HG03571 (cell line): ENCODE measurements at regions not wholly inside any gene's neighbourhood (a gene's known extent, or its start where the extent isn't known, plus 50 kb on each side); places are given as distances from the start of the nearest gene placed in this dataset.
A peak's percentile ranks its signal among the peaks of the same experiment; 100 is the strongest.

Experiments used
- ATAC-seq: cut with Tn5 transposase; IDR thresholded peaks from one replicate; pipeline ENCODE4 v1.9.1; 2021; ENCODE audit not compliant: unreplicated experiment

- no peak for ATAC-seq
Measured at GRCh38 chr7:25863005-25863728, 288.8 kb upstream of the NFE2L3 start.

DNA sequence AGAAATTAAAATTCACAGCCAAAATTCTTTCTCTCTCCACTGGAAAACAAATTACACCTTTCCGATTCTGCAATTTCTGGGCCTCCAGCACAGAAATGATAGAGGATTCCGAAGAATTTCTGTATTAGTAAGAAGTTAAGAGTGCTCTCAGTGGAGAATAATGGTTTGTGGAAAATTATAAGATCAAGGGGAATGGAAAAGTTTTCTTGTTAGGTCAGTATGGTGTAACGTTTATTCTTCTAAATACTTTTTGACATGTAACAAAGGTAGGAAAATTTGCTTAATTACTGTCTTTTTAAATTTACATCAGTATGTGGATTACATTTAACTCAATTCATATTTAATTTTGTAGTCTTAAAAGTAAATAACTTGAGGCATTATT is 288.3 kb upstream of the NFE2L3 start:
- no peak for ATAC-seq

DNA sequence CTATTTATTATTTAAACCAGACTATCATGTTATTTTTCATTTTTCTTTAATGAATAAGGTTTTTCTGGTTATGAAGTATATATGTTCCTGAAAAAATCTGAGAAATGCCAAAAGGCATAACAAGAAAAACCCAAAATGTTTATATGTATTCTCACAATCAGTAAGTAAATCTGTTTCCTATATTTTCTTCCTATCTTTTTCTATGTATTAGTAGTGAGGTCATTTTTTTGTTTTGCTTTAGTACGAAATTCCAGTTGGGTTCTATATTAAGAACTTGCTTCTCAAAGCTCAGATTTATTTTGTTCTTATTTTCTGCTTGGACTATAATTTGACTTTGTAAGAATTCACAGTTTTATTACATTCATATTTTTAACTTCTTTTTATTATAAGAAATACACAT is 287.5 kb upstream of the NFE2L3 start:
- ATAC-seq: no peak

DNA sequence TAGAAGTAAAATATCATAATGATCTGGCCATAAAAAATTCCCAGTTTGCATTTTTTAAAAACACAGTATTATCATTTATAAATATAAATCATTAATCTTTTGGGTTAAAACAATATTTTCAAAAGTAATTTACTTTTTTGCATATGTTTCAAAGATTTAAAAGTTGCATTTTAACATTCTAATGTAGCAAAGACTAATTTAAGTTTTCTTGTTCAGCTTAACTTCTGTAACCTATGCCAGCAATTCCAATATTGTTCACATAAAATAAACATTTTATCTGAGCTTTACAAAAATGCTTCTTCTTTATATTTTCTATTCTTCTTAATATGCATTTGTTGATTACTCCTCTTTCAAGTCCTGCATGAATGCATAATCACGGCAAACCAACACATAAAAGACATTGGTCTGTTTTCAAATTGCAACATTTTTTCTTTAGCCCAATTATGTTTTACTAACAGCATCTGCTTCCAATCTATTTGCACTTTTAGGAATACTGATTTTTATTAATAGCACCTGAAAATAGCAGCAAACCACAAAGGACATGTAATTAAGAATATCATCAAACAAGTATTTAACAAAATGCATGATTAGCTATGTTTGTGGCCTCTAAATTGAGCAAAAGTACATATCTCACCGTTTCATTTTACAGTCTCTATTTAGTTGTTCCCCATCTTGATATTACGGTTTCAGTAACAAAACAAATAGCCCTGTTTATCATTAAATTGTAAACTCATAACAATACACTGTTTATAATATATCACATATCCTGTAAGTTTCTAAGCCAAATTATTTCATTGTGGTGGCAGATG is 286.9 kb upstream of the NFE2L3 start:
- ATAC-seq: no peak

GRCh38 chr7:25868509-25868908 is 283.5 kb upstream of the NFE2L3 start:
- ATAC-seq: no peak

- ATAC-seq: no peak
Measured at GRCh38 chr7:25870574-25870973, 281.4 kb upstream of the NFE2L3 start.

DNA sequence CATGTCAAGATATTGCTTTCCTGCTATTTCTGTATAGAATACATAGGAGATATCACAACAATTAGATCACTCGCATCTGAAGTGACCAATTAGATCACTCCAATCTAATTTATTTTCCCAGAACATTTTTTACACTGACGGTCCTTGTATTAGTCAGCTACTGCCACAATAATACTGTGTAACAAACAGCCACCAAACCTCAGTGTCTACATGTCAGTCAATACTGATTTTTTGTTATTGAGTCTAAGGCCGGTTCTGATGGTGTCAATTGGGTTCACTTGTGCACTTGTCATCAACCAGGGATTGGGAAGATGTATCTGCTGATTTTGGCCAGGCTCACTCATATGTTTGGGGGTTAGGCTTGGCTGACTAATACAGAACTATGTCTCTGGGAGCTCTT is 275.9 kb upstream of the NFE2L3 start:
- no peak for ATAC-seq

GRCh38 chr7:25877802-25878789 is 273.9 kb upstream of the NFE2L3 start:
- peak; percentile 93 for ATAC-seq

DNA sequence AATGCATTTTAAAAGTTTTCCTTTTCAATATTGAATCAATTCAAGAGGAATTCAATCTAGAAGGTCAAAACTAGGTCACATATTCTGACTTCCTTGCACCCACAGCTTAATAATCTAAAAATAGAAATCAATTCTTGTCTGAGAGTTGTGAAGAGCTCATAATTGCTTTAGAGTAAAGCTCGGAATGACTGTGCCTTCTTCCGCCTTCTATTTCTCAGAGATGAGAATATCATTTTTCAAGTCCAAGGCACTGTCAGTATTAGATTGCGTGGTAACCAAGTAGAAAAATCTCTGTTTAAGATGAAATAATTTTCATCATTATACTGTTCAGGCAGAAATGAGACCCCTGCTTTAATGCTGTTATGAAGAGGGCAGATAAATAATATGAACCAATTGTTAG is 272.2 kb upstream of the NFE2L3 start:
- ATAC-seq: no peak

DNA sequence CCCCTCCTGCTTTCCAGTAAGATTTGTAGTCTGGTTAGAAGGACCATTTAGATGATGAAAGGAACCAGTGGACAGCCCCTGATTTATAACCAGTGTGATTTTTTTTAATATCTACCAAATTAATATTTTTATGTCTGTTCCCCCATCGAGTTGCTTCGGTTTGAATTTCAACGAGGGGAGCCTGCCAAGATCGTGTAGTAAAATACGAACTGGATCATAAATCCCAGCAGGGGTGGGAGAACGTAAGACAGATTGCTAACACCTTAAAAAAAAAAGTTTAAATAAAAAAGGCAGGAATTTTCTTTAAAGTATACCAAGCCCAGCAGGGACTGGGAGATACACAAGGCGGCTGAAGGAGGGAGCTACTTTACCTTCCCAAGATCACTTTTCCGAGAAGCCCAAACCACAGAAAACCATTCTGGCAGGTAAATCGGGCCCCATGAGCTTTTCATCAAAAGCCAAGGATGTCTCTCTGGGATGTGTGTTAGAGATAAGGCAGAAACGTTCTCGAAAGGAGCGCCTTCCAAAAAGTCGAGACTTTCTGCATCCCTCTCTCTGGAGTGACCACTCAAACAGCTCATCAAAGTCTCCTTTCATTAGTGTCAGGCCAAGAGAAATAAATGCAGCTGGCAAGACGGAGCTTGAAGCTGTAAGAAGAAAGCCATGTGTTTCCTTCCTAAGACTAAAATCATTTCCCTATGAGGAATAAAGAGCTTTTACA is 270.5 kb upstream of the NFE2L3 start:
- no peak for ATAC-seq

DNA sequence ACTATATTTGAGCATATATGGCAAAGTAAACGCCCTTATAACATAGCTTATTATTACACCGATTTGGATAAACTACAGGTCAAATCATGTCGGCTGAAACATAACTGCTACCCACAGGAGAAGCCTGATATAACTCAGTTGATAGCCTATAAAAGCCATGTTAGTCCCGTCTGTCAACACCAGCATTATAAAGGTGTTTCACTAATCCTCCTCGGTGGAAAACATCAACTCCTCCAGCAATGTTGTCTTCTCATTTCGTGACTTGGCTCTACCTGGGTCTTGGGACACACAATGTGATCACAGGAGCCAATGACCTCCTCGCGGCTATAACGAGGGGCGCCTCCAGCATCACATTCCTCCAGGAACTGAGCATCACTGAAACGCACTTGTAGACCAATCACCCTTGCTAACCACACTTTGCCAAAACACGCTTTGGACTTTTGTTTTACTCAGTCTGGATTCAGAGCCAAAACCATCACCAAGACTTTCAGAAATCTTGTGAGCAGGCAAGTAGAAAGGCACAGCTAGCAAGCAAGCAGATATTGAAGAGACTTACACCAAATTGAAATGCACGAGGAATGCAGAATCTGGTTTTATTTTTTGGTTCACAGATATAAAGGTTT is 269.7 kb upstream of the NFE2L3 start:
- ATAC-seq: no peak

GRCh38 chr7:25884265-25884828 is 267.7 kb upstream of the NFE2L3 start:
- ATAC-seq: no peak

GRCh38 chr7:25885057-25885576 is 266.9 kb upstream of the NFE2L3 start:
- ATAC-seq: no peak

- no peak for ATAC-seq
Measured at GRCh38 chr7:25886387-25887240, 265.4 kb upstream of the NFE2L3 start.

DNA sequence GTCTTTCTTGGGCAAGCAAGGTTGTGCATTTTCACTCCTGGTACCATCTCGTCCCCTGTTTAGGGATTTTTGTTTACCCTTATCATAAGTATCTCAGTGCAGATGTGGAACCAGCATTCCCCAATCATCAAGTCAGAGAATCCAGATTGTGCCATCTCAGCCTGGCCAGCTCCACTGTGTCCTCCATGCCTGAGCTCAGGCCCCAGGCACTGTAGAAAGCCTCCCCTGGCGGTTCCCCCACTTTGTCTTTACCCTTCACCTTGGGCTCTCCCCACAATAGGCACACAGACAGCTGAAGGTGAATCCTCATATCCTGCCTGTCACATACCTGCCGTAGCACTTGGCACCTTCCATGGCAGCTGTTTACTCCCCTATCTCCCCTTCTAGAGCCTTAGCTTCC is 264.7 kb upstream of the NFE2L3 start:
- no peak for ATAC-seq

DNA sequence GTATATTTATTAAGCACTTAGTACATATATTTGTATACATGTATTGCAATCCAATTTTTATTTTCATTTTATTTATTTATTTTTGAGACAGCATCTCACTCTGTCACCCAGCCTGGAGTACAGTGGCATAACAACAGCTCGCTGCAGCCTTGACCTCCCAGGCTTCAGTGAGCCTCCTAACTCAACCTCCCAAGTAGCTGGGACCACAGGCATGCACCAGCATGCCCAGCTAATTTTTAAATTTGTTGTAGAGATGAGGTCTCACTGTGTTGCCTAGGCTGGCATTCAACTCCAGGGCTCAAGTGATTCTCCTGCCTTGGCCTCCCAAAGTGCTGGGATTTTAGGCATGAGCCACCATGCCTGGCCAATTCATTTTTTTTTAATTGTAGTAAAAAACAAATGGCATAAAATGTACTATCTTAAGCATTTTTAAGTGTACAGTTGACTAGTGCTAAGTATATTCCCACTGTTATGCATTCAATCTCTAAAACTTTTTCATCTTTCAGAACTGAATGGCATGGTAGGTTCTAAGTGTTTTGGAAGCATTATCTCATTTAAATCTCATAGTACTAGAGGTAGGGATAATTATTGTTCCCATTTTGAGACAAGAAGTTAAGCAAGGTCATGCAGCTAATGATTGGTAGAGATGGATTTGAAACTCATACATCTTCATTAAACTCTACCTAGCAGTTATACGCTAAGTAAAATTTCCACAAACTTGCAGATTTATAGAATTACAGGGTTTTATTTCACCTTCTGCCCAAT is 264.0 kb upstream of the NFE2L3 start:
- ATAC-seq: no peak

GRCh38 chr7:25889765-25890164 is 262.2 kb upstream of the NFE2L3 start:
- no peak for ATAC-seq

GRCh38 chr7:25891591-25891990 is 260.4 kb upstream of the NFE2L3 start:
- ATAC-seq: no peak
